DMS53 treated with DMSO at 0.1 percent for 48 hours (cell line): ENCODE measurements at regions not wholly inside any gene's neighbourhood (a gene's known extent, or its start where the extent isn't known, plus 50 kb on each side); places are given as distances from the start of the nearest gene placed in this dataset.

Source experiments
- DNase-seq: peaks from one replicate; lab custom pipeline; 2025; ENCODE audit not compliant: unreplicated experiment; lab: John Stamatoyannopoulos, UW

GRCh38 chr4:27472364-27472763 lies 611.7 kb downstream of the STIM2 start:
- no peak for DNase-seq

GRCh38 chr4:27474691-27475090 lies 614.0 kb downstream of the STIM2 start:
- DNase-seq, result no peak

GRCh38 chr4:27484216-27484615 lies 623.6 kb downstream of the STIM2 start:
- DNase-seq, result no peak

DNA sequence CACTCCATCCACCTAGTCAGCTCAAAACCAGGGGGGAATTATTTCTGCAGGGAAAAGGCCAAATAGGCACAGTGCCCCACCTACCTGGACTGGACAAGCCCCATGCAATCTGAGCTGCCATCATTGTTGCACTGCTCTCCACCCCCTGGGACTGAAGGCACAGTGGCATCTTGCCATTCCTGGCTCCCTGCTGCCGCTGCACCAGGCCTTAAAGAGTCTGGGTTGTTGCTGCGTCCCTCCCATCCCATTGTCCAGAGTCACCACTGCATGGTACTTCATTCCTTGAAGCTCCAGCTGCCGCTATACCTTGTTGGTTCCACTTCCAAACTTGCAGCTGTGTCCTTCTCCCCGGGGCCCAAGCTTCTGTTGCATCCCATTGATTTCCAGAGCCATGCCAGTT lies 629.7 kb downstream of the STIM2 start:
- DNase-seq, result no peak

DNA sequence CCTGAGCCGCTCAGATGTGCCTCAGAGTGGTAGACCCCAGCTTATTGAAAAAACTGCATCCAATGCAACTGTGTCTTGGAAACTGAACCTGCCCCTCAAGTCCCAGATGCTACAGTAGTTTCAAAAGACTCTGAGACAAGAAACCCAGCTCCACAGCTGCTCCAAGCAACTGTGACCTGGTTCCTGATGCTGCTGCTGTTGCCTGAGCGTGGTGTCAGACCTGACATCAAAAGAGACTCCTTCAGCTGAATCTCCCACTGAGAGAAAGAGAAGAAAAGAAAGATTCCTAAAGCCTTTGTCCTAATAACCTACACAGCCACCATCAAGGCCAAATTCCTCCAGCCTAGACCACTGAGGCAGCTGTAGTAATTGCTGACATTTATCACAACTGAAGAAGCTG lies 630.1 kb downstream of the STIM2 start:
- no peak for DNase-seq

DNA sequence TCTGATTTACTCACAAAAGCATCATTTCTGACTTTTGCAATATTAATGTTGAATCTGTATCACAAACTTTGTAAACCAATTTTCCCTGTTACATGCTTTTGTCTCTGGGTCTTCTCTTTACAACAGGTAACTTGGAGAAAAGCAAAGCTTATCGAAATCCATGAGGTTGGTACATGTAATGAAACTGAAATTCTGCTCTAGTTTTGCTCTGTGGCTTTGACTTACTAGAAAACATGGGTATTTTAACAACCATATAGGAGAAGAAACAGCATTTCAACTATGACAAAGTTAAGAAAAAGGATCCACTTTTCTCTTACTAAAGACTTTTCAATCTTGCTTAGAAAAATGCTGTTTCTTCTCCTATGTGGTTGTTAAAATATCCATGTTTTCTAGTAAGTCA lies 645.8 kb downstream of the STIM2 start:
- no peak for DNase-seq

DNA sequence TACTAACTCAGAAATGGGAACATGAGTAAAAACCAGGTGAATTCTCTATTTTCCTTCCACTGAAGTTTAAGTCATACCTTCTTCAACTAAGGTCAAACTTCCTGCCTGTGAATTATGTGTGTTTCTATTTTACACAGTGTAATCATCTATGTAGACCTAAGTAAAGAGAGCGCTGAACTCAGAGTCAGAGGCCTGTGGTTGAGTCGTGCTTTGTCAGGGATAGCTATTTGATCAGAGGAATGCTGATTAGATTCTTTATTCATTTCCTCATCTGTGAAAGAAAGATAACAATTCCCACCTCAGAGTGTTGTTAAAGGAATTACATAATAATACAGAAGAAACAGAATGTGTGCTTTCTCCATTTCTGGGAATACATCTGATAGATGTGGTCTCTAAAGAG lies 654.1 kb downstream of the STIM2 start:
- DNase-seq, result no peak

DNA sequence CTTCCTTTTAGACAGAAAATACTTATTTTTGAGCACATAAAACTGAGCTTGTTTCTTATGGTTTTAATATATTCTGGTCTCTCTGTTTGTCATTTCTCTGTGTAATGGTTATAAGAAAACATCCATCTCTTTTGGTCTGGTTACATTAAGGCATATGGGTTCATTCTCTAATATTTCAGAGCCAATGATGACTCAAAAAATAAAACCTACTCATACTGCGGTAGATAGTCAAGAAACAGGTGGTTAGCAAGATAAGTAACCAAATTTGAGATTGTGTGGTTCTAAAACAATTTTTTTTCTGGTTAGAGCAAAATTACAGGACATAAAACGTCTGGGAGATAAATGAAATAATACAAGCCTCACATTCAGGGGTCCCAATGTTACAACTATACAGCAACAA lies 654.5 kb downstream of the STIM2 start:
- DNase-seq, result no peak

DNA sequence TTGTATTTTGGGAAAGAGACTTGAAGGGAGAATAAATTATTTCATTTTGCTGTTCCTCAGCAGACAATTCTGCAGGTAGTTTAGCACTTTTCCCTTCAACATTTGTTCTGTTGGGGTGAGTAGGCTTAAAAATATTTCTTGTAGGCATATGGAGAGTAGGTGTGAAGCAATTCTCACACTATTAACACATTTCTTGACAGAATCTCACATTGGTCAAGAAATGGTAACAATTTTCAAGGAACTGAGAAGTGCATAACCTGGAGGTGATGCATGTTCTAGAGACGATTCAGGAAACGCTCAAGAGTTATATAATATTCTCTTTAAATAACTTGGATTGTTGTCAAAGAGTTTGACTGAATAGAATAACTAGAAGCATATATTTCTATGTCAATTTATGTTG lies 658.2 kb downstream of the STIM2 start:
- DNase-seq, result no peak

GRCh38 chr4:27524224-27524623 lies 663.6 kb downstream of the STIM2 start:
- no peak for DNase-seq

- no peak for DNase-seq
Measured at GRCh38 chr4:27534488-27534887, 673.8 kb downstream of the STIM2 start.

DNA sequence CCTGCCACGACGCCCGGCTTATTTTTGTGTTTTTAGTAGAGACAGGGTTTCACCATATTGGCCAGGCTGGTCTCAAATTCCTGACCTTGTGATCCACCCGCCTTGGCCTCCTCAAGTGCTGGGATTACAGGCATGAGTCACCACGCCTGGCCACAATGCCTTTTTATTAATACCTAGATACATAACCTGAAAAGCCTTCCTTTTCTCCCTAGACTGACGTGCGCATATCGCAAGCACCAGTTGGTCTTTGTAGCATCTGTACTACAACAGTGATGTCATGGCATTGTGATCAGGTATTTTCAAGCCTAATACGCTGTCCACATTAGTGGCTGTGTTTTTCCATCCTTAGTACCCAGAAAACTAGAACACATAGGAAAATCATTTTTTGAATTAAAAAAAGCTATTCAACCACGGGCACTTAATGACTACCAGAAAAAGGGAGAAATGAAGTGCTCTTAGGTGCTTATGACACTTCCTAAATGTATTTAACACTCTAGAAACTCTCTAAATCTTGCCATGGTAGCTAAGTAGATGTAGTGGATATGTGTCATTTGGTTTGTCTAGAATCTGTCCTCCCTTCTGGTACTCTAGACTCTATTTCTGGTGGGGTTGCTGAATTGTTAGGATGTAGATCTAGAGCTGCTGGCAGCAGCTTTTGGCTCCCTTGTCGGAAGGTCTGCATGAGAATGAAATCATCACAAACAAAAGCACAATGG lies 707.8 kb downstream of the STIM2 start:
- DNase-seq, result peak; percentile 94

- no peak for DNase-seq
Measured at GRCh38 chr4:27568952-27569319, 708.3 kb downstream of the STIM2 start.

DNA sequence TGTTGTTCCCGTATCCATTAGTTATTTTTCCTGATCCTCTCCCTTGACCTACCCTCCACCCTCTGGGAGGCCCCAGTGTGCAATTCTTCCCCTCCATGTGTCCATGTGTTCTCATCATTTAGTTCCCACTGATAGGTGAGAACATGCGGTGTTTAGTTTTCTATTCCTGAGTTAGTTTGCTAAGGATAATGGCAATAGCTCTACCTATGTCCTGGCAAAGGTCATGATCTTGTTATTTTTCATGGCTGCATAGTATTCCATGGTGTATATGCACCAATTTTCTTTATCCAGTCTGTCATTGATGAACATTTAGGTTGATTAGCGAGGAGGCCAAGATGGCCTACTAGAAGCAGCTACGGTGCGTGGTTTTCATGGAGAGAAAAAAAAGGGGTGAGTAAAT lies 714.1 kb downstream of the STIM2 start:
- DNase-seq, result no peak

DNA sequence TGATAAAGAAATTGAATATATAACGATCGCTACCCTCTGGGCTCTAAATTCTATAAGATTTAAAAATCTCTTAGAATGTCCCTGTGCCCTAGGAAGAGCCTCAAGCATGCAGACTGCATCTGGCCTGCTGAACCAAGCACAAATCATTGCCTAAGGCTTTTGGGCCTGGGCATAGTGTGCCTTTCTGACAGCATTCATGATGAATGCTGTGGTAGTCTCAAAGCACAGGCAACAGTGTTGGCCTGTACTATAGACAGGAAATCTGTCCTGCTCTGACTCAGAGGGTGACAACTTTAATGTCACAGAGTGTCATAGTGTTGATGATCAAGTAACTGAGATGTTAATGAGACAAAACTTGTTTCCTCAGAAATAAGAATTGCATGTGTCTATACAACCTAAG lies 717.3 kb downstream of the STIM2 start:
- DNase-seq, result no peak

GRCh38 chr4:27592738-27593137 lies 732.1 kb downstream of the STIM2 start:
- no peak for DNase-seq

- no peak for DNase-seq
Measured at GRCh38 chr4:27594922-27595321, 734.3 kb downstream of the STIM2 start.

DNA sequence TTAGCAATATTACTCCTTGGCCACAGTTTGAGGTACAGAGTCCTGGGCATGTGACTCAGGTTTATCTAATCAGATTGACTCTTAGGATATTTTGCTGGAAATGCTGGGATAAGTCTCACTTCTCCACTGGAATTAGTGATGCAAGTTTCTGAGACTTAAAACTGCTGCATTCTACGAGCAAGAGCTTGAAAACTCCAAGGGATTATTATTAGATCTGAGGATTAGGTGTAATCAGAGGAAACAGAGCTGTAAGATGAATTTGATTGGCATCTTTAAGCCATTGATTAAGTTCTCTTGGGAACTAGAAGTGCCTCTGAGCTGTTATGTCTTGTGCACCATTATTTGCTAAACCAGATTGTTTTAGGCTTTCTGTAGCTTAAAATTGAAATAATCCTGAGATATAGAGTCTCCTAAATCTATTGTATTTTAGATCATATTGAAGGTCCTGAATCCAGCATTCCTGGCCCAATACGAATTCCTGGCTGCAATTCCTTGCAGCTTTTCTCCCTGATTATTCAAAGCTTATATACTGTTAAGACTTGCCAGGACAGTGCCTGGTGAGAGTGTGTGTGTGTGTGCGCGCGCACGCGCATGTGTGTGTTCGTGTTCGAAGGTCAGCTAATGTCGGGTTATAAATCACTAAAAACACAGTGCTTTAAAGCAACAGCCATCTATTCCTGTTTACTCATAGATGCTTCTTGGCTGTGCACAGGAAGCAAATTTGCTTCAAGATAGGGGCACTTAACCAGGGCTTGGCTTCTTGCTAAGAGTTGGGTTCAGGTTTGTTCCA lies 735.1 kb downstream of the STIM2 start:
- no peak for DNase-seq

DNA sequence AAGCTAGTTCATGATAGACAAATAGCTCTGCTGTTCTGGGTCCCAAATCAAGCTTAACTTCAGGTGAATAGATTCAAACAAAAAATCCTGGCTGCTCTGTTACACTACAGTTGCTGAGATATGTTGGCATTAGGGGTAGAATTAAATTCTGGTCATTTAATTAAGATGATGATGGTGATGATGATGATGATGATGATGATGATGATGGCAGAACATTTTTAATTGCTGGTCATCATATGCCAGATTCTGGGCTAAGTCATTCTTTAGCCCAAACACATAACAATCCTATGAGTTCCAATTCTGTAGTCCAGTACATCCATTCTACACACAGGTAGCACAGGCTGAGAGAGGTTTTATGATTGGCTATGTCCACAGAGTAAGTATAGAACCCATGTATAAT lies 741.5 kb downstream of the STIM2 start:
- no peak for DNase-seq

- DNase-seq, result no peak
Measured at GRCh38 chr4:27604692-27605091, 744.1 kb downstream of the STIM2 start.

GRCh38 chr4:27616166-27616565 lies 755.5 kb downstream of the STIM2 start:
- no peak for DNase-seq

DNA sequence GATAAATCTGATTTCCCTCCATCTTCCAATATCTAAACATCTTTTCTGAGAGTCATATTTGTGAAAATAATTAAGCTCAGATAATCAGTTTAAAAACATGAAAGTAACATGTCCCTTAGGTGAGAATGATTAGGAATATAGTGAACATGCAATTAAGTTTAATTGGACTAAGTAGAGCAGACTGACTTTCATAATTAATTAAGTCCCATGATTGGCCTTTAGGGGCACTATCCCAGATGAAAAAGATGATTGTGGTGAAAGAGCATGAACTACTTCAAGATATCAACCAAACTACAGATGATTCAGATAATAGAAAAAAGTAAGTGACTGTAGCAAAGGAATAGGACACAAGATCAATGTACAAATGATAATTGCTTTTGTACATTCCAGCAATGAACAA lies 758.8 kb downstream of the STIM2 start:
- DNase-seq, result no peak

DNA sequence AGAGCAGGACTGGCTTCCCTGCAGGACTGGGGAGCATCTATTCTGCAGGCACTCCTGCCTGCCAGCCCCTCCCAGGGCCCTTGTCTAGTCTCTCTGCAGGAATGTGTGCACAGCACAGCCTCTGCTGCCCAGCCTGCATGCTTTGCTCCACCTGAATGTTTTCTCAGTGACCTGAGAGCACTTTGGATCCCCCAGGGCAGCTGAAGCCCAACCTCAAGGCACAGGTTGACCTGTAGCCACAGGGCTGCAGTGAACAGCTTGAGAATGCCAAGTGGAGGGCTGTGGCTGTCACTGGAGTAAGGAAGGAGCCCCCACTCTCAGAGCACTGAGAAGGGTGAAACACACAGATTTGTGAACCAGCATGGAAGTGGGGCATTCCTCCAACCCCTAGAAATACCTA lies 760.2 kb downstream of the STIM2 start:
- no peak for DNase-seq
